Adrenal gland (tissue), 9 donors: ENCODE measurements at regions not wholly inside any gene's neighbourhood (a gene's known extent, or its start where the extent isn't known, plus 50 kb on each side); places are given as distances from the start of the nearest gene placed in this dataset.

Source experiments
- DNase-seq, 7 donors: peaks; one replicate each; pipeline ENCODE4 v3.0.0-alpha.2; 2019 to 2020
- H3K27ac ChIP-seq, 5 donors: fragments of 200-600 bp; sonication (generic) in 4 of 5; 1 replicate in 3 of 5; 2 replicates in 2 of 5; pipeline versions ENCODE4 v1.5.1 to v1.8.0; 2016 to 2020; ENCODE audit warnings: mild to moderate bottlenecking in 1 of 5
- H3K27me3 ChIP-seq: fragments of 200-600 bp; 2 replicates; pipeline ENCODE4 v1.8.0; 2021
- H3K36me3 ChIP-seq, 2 donors: fragments of 200-600 bp; replicated peaks in 1 of 2; 1 replicate in 1 of 2; 2 replicates in 1 of 2; pipeline versions ENCODE4 v1.5.1 to v1.8.0; 2018 to 2022
- H3K4me1 ChIP-seq, 2 donors: fragments of 200-600 bp; replicated peaks in 1 of 2; 1 replicate in 1 of 2; 2 replicates in 1 of 2; pipeline versions ENCODE4 v1.5.1 to v1.8.0; 2018 to 2021
- H3K4me3 ChIP-seq, 4 donors: fragments of 200-600 bp; sonication (generic) in 3 of 4; one replicate each; pipeline ENCODE4 v1.5.1; 2016 to 2018
- H3K9me3 ChIP-seq, 3 donors: fragments of 200-600 bp; sonication (generic) in 1 of 3; replicated peaks in 1 of 3; 1 replicate in 2 of 3; 2 replicates in 1 of 3; pipeline versions ENCODE4 v1.5.1 to v1.8.0; 2016 to 2021
- POLR2A ChIP-seq, 2 donors: fragments of 450-650 bp; IDR thresholded peaks; one replicate each; pipeline ENCODE4 v1.6.1; 2017; ENCODE audit warnings: antibody characterized with exemption in 2 of 2, mild to moderate bottlenecking in 2 of 2, moderate library complexity in 1 of 2
- WGBS, 4 donors: extraction: QIAGEN DNeasy Blood & Tissue Kit in 2 of 4; methylation state at CpG; one replicate each; pipeline versions ENCODE4 v1.1.5 to v1.1.7; 2013 to 2017; 5-methylcytosine and 5-hydroxymethylcytosine counted together
- intact Hi-C, 2 donors: fragments of 100-400 bp; cut with DNase I; formaldehyde crosslinking; loops; one replicate each; pipeline versions ENCODE4 v1.14.1 to v1.15.0; 2022 to 2023
- TF ChIP-seq, protein P1 (sequence below), 6 experiments: fragments of 450-650 bp in 4 of 6; fragments of 200-600 bp in 2 of 6; sonication (generic) in 1 of 6; IDR thresholded peaks; 1 replicate in 5 of 6; 2 replicates in 1 of 6; pipeline versions ENCODE4 v1.5.1 to v1.8.0; 2016 to 2021; ENCODE audit warnings: antibody characterized with exemption in 6 of 6, mild to moderate bottlenecking in 2 of 6, moderate library complexity in 1 of 6
- donor health status: healthy with polysubstance abuse.
- donor health status: Bipolar disorder and iron deficiency.
- donor health status: DM: yes; HTN: yes; CAD: no.
- donor health status: DM: no; HTN: no; CAD: no.
- donor health status: DM: no; HTN: no; CAD: no.

DNA sequence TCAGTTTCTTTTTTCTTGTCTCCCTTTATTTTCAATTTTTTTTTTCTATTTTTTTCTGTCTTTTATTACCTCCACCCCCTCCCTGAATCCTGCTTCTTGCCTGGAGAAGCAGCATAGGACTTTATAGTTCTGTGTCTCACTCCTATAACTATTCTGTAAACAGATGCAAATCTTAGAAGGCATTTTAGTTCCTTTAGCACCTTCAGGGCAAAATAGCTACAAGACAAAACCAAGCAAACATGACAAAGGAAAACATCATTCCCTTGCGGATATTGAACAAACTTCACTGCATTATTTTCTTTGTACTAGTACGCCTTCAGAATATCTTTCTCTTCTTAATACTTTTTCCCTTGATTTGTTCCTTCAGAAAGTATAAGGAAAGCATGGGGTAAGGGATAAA, 446.2 kb upstream of the CHORDC1 start:
- Histone ChIP-seq H3K27ac (no peak overlapping the region), H3K4me1 (no peaks in the 10 kb centered on the region), H3K27me3 (no peaks in the 10 kb centered on the region), H3K9me3 (no peaks in the 10 kb centered on the region), H3K36me3 (no peaks in the 10 kb centered on the region), H3K4me3 (no peak overlapping the region)
- no peak for TF ChIP-seq POLR2A (IDR thresholded peaks at IDR 0.05)
- TF ChIP-seq, protein P1, sequence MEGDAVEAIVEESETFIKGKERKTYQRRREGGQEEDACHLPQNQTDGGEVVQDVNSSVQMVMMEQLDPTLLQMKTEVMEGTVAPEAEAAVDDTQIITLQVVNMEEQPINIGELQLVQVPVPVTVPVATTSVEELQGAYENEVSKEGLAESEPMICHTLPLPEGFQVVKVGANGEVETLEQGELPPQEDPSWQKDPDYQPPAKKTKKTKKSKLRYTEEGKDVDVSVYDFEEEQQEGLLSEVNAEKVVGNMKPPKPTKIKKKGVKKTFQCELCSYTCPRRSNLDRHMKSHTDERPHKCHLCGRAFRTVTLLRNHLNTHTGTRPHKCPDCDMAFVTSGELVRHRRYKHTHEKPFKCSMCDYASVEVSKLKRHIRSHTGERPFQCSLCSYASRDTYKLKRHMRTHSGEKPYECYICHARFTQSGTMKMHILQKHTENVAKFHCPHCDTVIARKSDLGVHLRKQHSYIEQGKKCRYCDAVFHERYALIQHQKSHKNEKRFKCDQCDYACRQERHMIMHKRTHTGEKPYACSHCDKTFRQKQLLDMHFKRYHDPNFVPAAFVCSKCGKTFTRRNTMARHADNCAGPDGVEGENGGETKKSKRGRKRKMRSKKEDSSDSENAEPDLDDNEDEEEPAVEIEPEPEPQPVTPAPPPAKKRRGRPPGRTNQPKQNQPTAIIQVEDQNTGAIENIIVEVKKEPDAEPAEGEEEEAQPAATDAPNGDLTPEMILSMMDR (IDR thresholded peaks at IDR 0.05), result no peak
- WGBS, 4 donors, result 84 to 92% (median 86%) methylated on average over 2 of the region's 2 CpGs
- no peak for DNase-seq
- intact Hi-C loops, result no loop called here

DNA sequence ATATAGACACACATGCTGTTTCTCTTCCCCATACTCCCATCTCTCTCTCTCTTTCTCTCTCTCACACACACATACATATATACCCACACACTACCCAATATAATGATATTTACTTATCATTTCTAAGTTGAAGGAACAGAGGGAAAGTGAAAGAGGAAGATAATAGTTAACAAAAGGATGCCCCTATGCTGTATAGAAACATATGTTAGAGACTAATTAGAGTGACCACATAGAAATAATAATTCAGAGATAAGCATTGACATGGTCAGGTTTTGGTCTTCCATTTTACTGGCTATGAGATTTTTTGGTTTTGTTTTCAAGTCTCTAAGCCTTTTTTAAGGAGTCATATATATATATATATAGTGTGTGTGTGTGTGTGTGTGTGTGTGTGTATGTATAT, 445.7 kb upstream of the CHORDC1 start:
- no peak for TF ChIP-seq POLR2A (IDR thresholded peaks at IDR 0.05)
- TF ChIP-seq, protein P1 (IDR thresholded peaks at IDR 0.05), result no peak
- intact Hi-C loops, result no loop called here

DNA sequence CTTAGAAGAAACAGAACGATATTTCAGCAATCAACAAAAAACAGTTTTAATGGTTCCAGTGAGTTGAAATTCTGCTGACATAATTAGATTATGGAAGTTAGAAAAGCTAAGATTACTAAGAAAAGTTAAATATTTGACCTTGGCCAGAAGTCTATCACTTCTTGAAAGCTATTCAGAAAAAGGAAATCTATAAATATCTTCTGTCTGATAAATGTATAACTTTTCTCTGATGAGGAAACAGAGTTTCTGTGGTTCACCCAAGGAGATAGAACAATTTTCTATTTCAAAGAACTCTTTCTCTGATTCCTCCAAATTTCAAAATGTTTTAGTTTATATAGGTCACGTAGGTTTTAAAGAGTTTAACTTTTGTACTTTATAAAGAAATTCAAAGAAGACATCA, 438.4 kb upstream of the CHORDC1 start:
- Histone ChIP-seq H3K9me3 (no peaks in the 10 kb centered on the region), H3K27me3 (no peaks in the 10 kb centered on the region), H3K27ac (no peak overlapping the region), H3K4me1 (no peaks in the 10 kb centered on the region), H3K36me3 (no peaks in the 10 kb centered on the region), H3K4me3 (no peak overlapping the region)
- TF ChIP-seq, protein P1 (IDR thresholded peaks at IDR 0.05), result no peak
- no peak for TF ChIP-seq POLR2A (IDR thresholded peaks at IDR 0.05)
- WGBS, 4 donors, result 64 to 80% (median 71%) methylated on average over 2 of the region's 2 CpGs
- intact Hi-C loops, result no loop called here
- no peak for DNase-seq

More for the DNA sequence above, 445.7 kb upstream of the CHORDC1 start:
- no peak for DNase-seq
- H3K4me1 ChIP-seq, result no peaks in the 10 kb centered on the region
- H3K27ac ChIP-seq, result no peak overlapping the region
- no peaks in the 10 kb centered on the region for H3K27me3 ChIP-seq
- no peak overlapping the region for H3K4me3 ChIP-seq
- H3K36me3 ChIP-seq, result no peaks in the 10 kb centered on the region
- H3K9me3 ChIP-seq, result no peaks in the 10 kb centered on the region

DNA sequence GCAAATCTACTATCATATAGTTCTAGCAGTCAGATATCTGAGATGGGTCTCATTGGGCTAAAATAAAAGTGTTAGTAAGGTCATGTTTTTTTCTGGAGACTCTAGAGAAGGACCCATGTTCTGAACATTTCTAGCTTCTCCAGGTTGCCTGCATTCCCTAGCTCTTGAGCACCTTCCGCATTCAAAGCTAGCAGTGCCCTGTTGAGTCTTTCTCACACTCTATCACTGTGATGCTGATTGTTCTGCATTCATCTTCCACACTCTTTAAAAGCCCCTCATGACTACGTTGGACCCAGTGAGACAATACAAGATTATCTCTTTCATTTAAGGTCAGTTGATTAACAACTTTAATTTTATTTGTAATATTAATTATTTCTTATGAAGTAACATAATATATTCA, 433.3 kb upstream of the CHORDC1 start:
- Histone ChIP-seq H3K9me3 (no peaks in the 10 kb centered on the region), H3K27me3 (no peaks in the 10 kb centered on the region), H3K27ac (no peak overlapping the region), H3K4me3 (no peak overlapping the region), H3K4me1 (no peaks in the 10 kb centered on the region), H3K36me3 (no peaks in the 10 kb centered on the region)
- 79 to 90% (median 86%) methylated on average over 2 of the region's 2 CpGs for WGBS, 4 donors
- intact Hi-C loops, result no loop called here
- DNase-seq, result no peak
- TF ChIP-seq POLR2A (IDR thresholded peaks at IDR 0.05), result no peak

DNA sequence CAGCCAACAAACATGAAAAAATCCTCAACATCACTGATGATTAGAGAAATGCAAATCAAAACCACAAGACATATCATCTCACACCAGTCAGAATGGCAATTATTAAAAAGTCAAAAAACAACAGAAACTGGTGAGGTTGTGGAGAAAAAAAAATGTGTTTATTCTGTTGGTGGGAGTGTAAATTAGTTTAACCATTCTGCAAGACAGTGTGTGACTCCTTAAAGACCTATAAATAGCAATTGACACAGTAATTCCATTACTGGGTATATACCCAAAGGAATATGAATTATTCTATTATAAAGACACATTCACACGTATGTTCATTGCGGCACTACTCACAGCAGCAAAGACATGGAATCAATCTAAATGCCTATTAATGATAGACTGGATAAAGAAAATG, 427.3 kb upstream of the CHORDC1 start:
- WGBS, 4 donors, result 85 to 98% (median 91%) methylated on average over 2 of the region's 2 CpGs

More for the DNA sequence above, 427.3 kb upstream of the CHORDC1 start:
- no peak for DNase-seq
- H3K4me3 ChIP-seq, result no peak overlapping the region
- no peak for TF ChIP-seq POLR2A (IDR thresholded peaks at IDR 0.05)
- TF ChIP-seq, protein P1 (IDR thresholded peaks at IDR 0.05), result no peak
- H3K27ac ChIP-seq, result no peak overlapping the region
- H3K4me1 ChIP-seq, result no peaks in the 10 kb centered on the region
- H3K9me3 ChIP-seq, result no peaks in the 10 kb centered on the region
- intact Hi-C loops, result no loop called here
- H3K36me3 ChIP-seq, result no peaks in the 10 kb centered on the region
- no peaks in the 10 kb centered on the region for H3K27me3 ChIP-seq
